ENCODE measurements at regions not wholly inside any gene's neighbourhood (a gene's known extent, or its start where the extent isn't known, plus 50 kb on each side); places are given as distances from the start of the nearest gene placed in this dataset.

DNA sequence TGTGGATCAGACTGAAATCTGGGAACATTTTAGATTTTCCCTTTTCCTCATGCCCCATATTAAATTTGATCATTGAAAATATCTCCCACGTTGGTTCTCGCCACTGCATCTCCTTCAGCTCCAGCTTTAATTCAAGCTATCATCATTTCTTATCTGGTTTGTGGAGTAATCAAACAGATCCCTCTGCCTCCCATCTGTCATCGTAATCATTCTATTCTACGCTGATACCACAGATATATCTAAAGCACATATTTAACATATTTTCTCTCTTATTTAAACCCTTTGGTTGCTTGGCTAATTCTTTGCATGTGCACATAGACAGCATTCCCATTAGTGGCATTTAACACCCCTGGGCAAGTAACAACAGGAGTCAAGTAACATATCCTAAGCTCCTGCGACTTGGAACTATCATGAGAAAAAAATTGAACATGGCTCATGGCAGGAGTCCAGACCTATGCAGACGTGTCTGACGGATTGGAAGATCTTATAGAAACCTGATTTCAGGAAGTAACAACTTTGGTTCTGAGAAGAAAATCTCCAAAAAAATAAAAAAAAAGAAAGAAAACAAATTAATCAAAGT is 158.8 kb upstream of the KYNU start:
- TF ChIP-seq POLR2A (IDR thresholded peaks at IDR 0.05) (no peak), POLR2AphosphoS5 (IDR thresholded peaks at IDR 0.05) (no peak)
- TF ChIP-seq, protein P1, sequence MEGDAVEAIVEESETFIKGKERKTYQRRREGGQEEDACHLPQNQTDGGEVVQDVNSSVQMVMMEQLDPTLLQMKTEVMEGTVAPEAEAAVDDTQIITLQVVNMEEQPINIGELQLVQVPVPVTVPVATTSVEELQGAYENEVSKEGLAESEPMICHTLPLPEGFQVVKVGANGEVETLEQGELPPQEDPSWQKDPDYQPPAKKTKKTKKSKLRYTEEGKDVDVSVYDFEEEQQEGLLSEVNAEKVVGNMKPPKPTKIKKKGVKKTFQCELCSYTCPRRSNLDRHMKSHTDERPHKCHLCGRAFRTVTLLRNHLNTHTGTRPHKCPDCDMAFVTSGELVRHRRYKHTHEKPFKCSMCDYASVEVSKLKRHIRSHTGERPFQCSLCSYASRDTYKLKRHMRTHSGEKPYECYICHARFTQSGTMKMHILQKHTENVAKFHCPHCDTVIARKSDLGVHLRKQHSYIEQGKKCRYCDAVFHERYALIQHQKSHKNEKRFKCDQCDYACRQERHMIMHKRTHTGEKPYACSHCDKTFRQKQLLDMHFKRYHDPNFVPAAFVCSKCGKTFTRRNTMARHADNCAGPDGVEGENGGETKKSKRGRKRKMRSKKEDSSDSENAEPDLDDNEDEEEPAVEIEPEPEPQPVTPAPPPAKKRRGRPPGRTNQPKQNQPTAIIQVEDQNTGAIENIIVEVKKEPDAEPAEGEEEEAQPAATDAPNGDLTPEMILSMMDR (IDR thresholded peaks at IDR 0.05) = no peak
